PC-9 (cell line): ENCODE measurements at regions not wholly inside any gene's neighbourhood (a gene's known extent, or its start where the extent isn't known, plus 50 kb on each side); places are given as distances from the start of the nearest gene placed in this dataset.

Experiments used
- BruUV-seq: library from RNA; stranded (reverse); fragments of 400-500 nt; replicated peaks from 2 replicates; lab custom pipeline; 2021; lab: Mats Ljungman, UMichigan
- CTCF ChIA-PET: fragments of 300-600 bp; sonication (Branson Sonifier 250); formaldehyde crosslinking; loops from one replicate; lab custom pipeline; 2022; ENCODE audit warnings: antibody characterized with exemption; lab: Charles Lee
- POLR2A ChIA-PET: fragments of 300-600 bp; sonication (Branson Sonifier 250); formaldehyde crosslinking; loops from one replicate; lab custom pipeline; 2022; ENCODE audit warnings: antibody characterized with exemption; ENCODE audit not compliant: unreplicated experiment; lab: Charles Lee
- DNase-seq, 2 experiments: peaks; one replicate each; pipeline versions ENCODE4 v3.0.0 to v3.0.0-alpha.2; 2015 to 2022; ENCODE audit warnings: mixed read lengths in 1 of 2
- H2AFZ ChIP-seq: fragments of 200-600 bp; sonication (generic); 2 replicates; pipeline ENCODE4 v1.8.1; 2017; ENCODE audit warnings: antibody characterized with exemption
- H3F3A ChIP-seq: fragments of 200-600 bp; sonication (generic); 2 replicates; pipeline ENCODE4 v1.8.1; 2017; ENCODE audit warnings: antibody characterized with exemption, mild to moderate bottlenecking, low read depth; ENCODE audit not compliant: insufficient read depth
- H3K27ac ChIP-seq: fragments of 200-600 bp; sonication (generic); 2 replicates; pipeline ENCODE4 v1.6.1; 2016; ENCODE audit warnings: mixed run types
- H3K27me3 ChIP-seq: fragments of 200-600 bp; sonication (generic); 2 replicates; pipeline ENCODE4 v1.6.1; 2016; ENCODE audit warnings: low read depth, mixed run types; ENCODE audit not compliant: insufficient read depth
- H3K36me3 ChIP-seq: fragments of 200-600 bp; sonication (generic); 2 replicates; pipeline ENCODE4 v1.6.1; 2016; ENCODE audit warnings: low read depth, mixed run types
- H3K4me1 ChIP-seq: fragments of 200-600 bp; sonication (generic); replicated peaks from 2 replicates; pipeline ENCODE4 v1.6.1; 2016; ENCODE audit warnings: mixed run types; ENCODE audit not compliant: insufficient read depth
- H3K4me2 ChIP-seq: fragments of 200-600 bp; sonication (generic); 2 replicates; pipeline ENCODE4 v1.6.1; 2017; ENCODE audit warnings: mixed run types
- H3K4me3 ChIP-seq: fragments of 200-600 bp; sonication (generic); 2 replicates; pipeline ENCODE4 v1.6.1; 2016; ENCODE audit warnings: mixed run types
- H3K79me2 ChIP-seq: fragments of 200-600 bp; sonication (generic); 2 replicates; pipeline ENCODE4 v1.6.1; 2017; ENCODE audit warnings: low read depth, mixed run types
- H3K9me2 ChIP-seq: fragments of 200-600 bp; sonication (generic); 2 replicates; pipeline ENCODE4 v1.8.1; 2017; ENCODE audit warnings: mild to moderate bottlenecking; ENCODE audit not compliant: insufficient read depth
- H3K9me3 ChIP-seq: fragments of 200-600 bp; sonication (generic); 2 replicates; pipeline ENCODE4 v1.8.1; 2016; ENCODE audit warnings: low read depth; ENCODE audit not compliant: insufficient read depth
- H4K20me1 ChIP-seq: fragments of 200-600 bp; sonication (generic); 2 replicates; pipeline ENCODE4 v1.8.1; 2017; ENCODE audit not compliant: insufficient read depth
- EZH2 ChIP-seq: fragments of 200-600 bp; sonication (generic); IDR thresholded peaks from 2 replicates; pipeline ENCODE4 v1.8.0; 2017; ENCODE audit warnings: antibody characterized with exemption, low read depth
- intact Hi-C: fragments of 100-400 bp; cut with micrococcal nuclease; formaldehyde crosslinking; loops from one replicate; pipeline ENCODE4 v1.10.0; 2022; ENCODE audit not compliant: unreplicated experiment
- TF ChIP-seq, protein P1 (sequence below): fragments of 200-600 bp; sonication (generic); conservative IDR thresholded peaks from 2 replicates; pipeline ENCODE4 v1.6.1; 2017; ENCODE audit warnings: mixed run types, antibody characterized with exemption, mild to moderate bottlenecking, moderate library complexity

DNA sequence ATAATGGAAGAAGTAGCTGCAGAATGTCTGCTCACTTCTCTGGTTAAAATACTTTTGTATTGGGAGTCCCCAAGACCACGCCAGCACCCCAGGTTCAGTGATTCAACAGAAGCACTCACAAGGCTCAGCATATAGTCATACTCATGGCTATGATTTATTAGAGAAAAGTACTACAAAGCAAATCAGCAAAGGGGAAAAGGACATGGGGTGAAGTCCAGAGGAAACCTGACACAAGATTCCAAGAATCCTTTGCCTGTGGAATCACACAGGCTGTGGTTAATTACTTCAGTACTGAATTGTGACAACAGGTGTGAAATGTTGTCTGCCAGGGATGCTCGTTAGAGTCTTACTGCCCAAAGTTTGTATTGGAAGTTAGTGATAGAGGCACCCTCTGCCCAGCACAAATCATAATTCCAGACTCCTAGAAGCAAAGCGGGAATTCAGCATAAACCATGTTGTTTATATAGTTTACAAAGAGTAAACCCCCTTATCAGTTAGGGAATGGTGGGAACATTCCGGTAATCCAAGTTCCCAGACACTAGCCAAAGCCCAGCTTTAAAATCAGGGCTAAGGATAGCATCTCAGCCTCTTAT is 79.4 kb downstream of the HYCC1 start:
- H3K4me1 ChIP-seq: no peaks in the 10 kb centered on the region
- H3K9me2 ChIP-seq: no peaks in the 10 kb centered on the region
- BruUV-seq: no TSS peak
- no peak overlapping the region for H3K27ac ChIP-seq
- intact Hi-C loops: no loop called here
- TF ChIP-seq, protein P1, sequence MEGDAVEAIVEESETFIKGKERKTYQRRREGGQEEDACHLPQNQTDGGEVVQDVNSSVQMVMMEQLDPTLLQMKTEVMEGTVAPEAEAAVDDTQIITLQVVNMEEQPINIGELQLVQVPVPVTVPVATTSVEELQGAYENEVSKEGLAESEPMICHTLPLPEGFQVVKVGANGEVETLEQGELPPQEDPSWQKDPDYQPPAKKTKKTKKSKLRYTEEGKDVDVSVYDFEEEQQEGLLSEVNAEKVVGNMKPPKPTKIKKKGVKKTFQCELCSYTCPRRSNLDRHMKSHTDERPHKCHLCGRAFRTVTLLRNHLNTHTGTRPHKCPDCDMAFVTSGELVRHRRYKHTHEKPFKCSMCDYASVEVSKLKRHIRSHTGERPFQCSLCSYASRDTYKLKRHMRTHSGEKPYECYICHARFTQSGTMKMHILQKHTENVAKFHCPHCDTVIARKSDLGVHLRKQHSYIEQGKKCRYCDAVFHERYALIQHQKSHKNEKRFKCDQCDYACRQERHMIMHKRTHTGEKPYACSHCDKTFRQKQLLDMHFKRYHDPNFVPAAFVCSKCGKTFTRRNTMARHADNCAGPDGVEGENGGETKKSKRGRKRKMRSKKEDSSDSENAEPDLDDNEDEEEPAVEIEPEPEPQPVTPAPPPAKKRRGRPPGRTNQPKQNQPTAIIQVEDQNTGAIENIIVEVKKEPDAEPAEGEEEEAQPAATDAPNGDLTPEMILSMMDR: no peak
- no peak for TF ChIP-seq EZH2
- no peak for DNase-seq
- no peaks in the 10 kb centered on the region for H3K27me3 ChIP-seq
- H4K20me1 ChIP-seq: no peaks in the 10 kb centered on the region
- H3F3A ChIP-seq: no peaks in the 10 kb centered on the region
- no peak overlapping the region for H3K4me3 ChIP-seq
- POLR2A ChIA-PET: interaction anchor here (0.7 kb wide), 1 partner anchor 84 kb away, joined by 7 read pairs; no protein-coding TSS in a partner anchor
- H3K79me2 ChIP-seq: no peaks in the 10 kb centered on the region
- CTCF ChIA-PET: no interaction called here
- no peak overlapping the region for H2AFZ ChIP-seq
- H3K4me2 ChIP-seq: no peak overlapping the region
- no peaks in the 10 kb centered on the region for H3K36me3 ChIP-seq
- H3K9me3 ChIP-seq: 0 out of 2 replicates have a peak, but pooled peaks cover 3% of the 10 kb centered on the region

DNA sequence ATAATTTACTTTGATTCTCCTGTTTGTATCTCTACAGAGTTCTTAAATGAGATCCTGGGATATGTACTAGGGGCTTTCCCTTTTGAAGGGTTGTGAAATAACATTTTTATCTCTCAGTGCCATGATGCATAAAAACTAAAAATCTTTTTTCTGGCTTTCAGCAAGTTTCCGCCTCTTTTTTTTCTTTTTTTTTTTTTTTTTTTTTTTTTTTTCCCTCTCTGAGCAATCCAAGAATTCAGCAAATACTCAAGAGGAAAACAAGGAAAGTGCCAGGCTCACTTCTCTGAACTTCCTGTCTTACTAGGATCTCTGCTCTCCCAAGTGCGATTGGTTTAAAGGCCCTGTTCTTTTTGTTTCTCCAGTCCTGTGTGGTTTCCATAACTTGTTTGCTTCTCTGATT is 79.9 kb downstream of the HYCC1 start:
- Histone ChIP-seq H3K27ac (no peak overlapping the region), H3K36me3 (no peaks in the 10 kb centered on the region), H3K79me2 (no peaks in the 10 kb centered on the region), H4K20me1 (no peaks in the 10 kb centered on the region), H3F3A (no peaks in the 10 kb centered on the region), H3K9me3 (0 out of 2 replicates have a peak, but pooled peaks cover 3% of the 10 kb centered on the region), H3K4me2 (no peak overlapping the region), H2AFZ (no peak overlapping the region), H3K4me1 (no peaks in the 10 kb centered on the region), H3K27me3 (no peaks in the 10 kb centered on the region), H3K4me3 (no peak overlapping the region), H3K9me2 (no peaks in the 10 kb centered on the region)
- intact Hi-C loops: no loop called here
- TF ChIP-seq, protein P1: no peak
- no peak for TF ChIP-seq EZH2
- BruUV-seq: no TSS peak
- DNase-seq: no peak
- ChIA-PET CTCF (no interaction called here), POLR2A (interaction anchor here (0.7 kb wide), 1 partner anchor 83 kb away, joined by 7 read pairs; no protein-coding TSS in a partner anchor)

GRCh38 chr7:22932896-22933295 is 81.0 kb downstream of the HYCC1 start:
- CTCF ChIA-PET: no interaction called here
- intact Hi-C loops: no loop called here

More at GRCh38 chr7:22932896-22933295, 81.0 kb downstream of the HYCC1 start:
- no peak for DNase-seq
- no peaks in the 10 kb centered on the region for H3K4me1 ChIP-seq
- no peak overlapping the region for H3K4me2 ChIP-seq
- no peaks in the 10 kb centered on the region for H3F3A ChIP-seq
- H3K9me3 ChIP-seq: 0 out of 2 replicates have a peak, but pooled peaks cover 3% of the 10 kb centered on the region
- H3K9me2 ChIP-seq: no peaks in the 10 kb centered on the region
- no peaks in the 10 kb centered on the region for H3K27me3 ChIP-seq
- no TSS peak for BruUV-seq
- no peak overlapping the region for H2AFZ ChIP-seq
- POLR2A ChIA-PET: no interaction called here
- no peak overlapping the region for H3K4me3 ChIP-seq
- no peak for TF ChIP-seq EZH2
- TF ChIP-seq, protein P1: no peak
- H3K36me3 ChIP-seq: no peaks in the 10 kb centered on the region
- no peak overlapping the region for H3K27ac ChIP-seq
- H3K79me2 ChIP-seq: no peaks in the 10 kb centered on the region
- no peaks in the 10 kb centered on the region for H4K20me1 ChIP-seq
